ENCODE measurements at regions not wholly inside any gene's neighbourhood (a gene's known extent, or its start where the extent isn't known, plus 50 kb on each side); places are given as distances from the start of the nearest gene placed in this dataset.

- H3K36me3 Mint-ChIP-seq (ENCODE audit: low read depth, unreplicated experiment) = no peaks in the 10 kb centered on the region
- H3K4me3 Mint-ChIP-seq (ENCODE audit: unreplicated experiment) = no peak overlapping the region
- H3K27me3 Mint-ChIP-seq (ENCODE audit: unreplicated experiment) = no peaks in the 10 kb centered on the region
- TF ChIP-seq CTCF (IDR thresholded peaks at IDR 0.05; ENCODE audit: unreplicated experiment) = no peak
- no peaks in the 10 kb centered on the region for H3K9me3 Mint-ChIP-seq (ENCODE audit: unreplicated experiment)
- H3K27ac Mint-ChIP-seq (ENCODE audit: unreplicated experiment) = no peak overlapping the region
- no peak for DNase-seq (ENCODE audit: low spot score)
- no peaks in the 10 kb centered on the region for H3K4me1 Mint-ChIP-seq (ENCODE audit: unreplicated experiment)
Observed at GRCh38 chr19:31629579-31630363, 280.5 kb upstream of the TSHZ3 start.

- no peaks in the 10 kb centered on the region for H3K4me1 Mint-ChIP-seq (ENCODE audit: unreplicated experiment)
- no peak overlapping the region for H3K4me3 Mint-ChIP-seq (ENCODE audit: unreplicated experiment)
- DNase-seq (ENCODE audit: low spot score) = no peak
- no peak overlapping the region for H3K27ac Mint-ChIP-seq (ENCODE audit: unreplicated experiment)
- no peaks in the 10 kb centered on the region for H3K27me3 Mint-ChIP-seq (ENCODE audit: unreplicated experiment)
- no peaks in the 10 kb centered on the region for H3K9me3 Mint-ChIP-seq (ENCODE audit: unreplicated experiment)
- no peaks in the 10 kb centered on the region for H3K36me3 Mint-ChIP-seq (ENCODE audit: low read depth, unreplicated experiment)
- no peak for TF ChIP-seq CTCF (IDR thresholded peaks at IDR 0.05; ENCODE audit: unreplicated experiment)
Observed at GRCh38 chr19:31633014-31633413, 283.8 kb upstream of the TSHZ3 start.

- DNase-seq (ENCODE audit: low spot score) = no peak
- Mint-ChIP-seq H3K4me3 (ENCODE audit: unreplicated experiment) (no peak overlapping the region), H3K36me3 (ENCODE audit: low read depth, unreplicated experiment) (no peaks in the 10 kb centered on the region), H3K9me3 (ENCODE audit: unreplicated experiment) (no peaks in the 10 kb centered on the region), H3K4me1 (ENCODE audit: unreplicated experiment) (no peaks in the 10 kb centered on the region), H3K27ac (ENCODE audit: unreplicated experiment) (no peak overlapping the region), H3K27me3 (ENCODE audit: unreplicated experiment) (no peaks in the 10 kb centered on the region)
- no peak for TF ChIP-seq CTCF (IDR thresholded peaks at IDR 0.05; ENCODE audit: unreplicated experiment)
Observed at GRCh38 chr19:31639306-31639705, 290.1 kb upstream of the TSHZ3 start.

- no peak for TF ChIP-seq CTCF (IDR thresholded peaks at IDR 0.05; ENCODE audit: unreplicated experiment)
- no peak overlapping the region for H3K27ac Mint-ChIP-seq (ENCODE audit: unreplicated experiment)
- no peak for DNase-seq (ENCODE audit: low spot score)
- no peaks in the 10 kb centered on the region for H3K36me3 Mint-ChIP-seq (ENCODE audit: low read depth, unreplicated experiment)
- H3K4me1 Mint-ChIP-seq (ENCODE audit: unreplicated experiment) = no peaks in the 10 kb centered on the region
- H3K4me3 Mint-ChIP-seq (ENCODE audit: unreplicated experiment) = no peak overlapping the region
- H3K9me3 Mint-ChIP-seq (ENCODE audit: unreplicated experiment) = no peaks in the 10 kb centered on the region
- no peaks in the 10 kb centered on the region for H3K27me3 Mint-ChIP-seq (ENCODE audit: unreplicated experiment)
Observed at GRCh38 chr19:31641591-31641990, 292.4 kb upstream of the TSHZ3 start.

- no peaks in the 10 kb centered on the region for H3K36me3 Mint-ChIP-seq (ENCODE audit: low read depth, unreplicated experiment)
- no peak for TF ChIP-seq CTCF (IDR thresholded peaks at IDR 0.05; ENCODE audit: unreplicated experiment)
- peaks cover 1% of the 10 kb centered on the region for H3K27me3 Mint-ChIP-seq (ENCODE audit: unreplicated experiment)
- no peaks in the 10 kb centered on the region for H3K9me3 Mint-ChIP-seq (ENCODE audit: unreplicated experiment)
- no peak overlapping the region for H3K4me3 Mint-ChIP-seq (ENCODE audit: unreplicated experiment)
- DNase-seq (ENCODE audit: low spot score) = no peak
- no peak overlapping the region for H3K27ac Mint-ChIP-seq (ENCODE audit: unreplicated experiment)
- H3K4me1 Mint-ChIP-seq (ENCODE audit: unreplicated experiment) = no peaks in the 10 kb centered on the region
Observed at GRCh38 chr19:31648347-31648746, 299.1 kb upstream of the TSHZ3 start.

Measured in endothelial cell (in vitro differentiated cells).